Mammary epithelial cell (primary cell): ENCODE measurements at regions not wholly inside any gene's neighbourhood (a gene's known extent, or its start where the extent isn't known, plus 50 kb on each side); places are given as distances from the start of the nearest gene placed in this dataset.

ENCODE experiments used
- CTCF ChIP-seq, 2 donors: IDR thresholded peaks in 1 of 2; conservative IDR thresholded peaks in 1 of 2; 2 replicates each; pipeline ENCODE4 v1.5.1; 2011 to 2012; ENCODE audit warnings: inconsistent platforms in 2 of 2, low read length in 2 of 2, mild to moderate bottlenecking in 2 of 2, control low read depth in 1 of 2, low read depth in 1 of 2; ENCODE audit not compliant: insufficient read depth in 1 of 2; ENCODE audit errors: extremely low read depth in 1 of 2
- EZH2 ChIP-seq: IDR thresholded peaks from 2 replicates; pipeline ENCODE4 v1.6.1; 2012; ENCODE audit warnings: low read length, inconsistent platforms, borderline replicate concordance

- TF ChIP-seq CTCF (conservative IDR thresholded peaks at IDR 0.05 in 1 of 2, IDR thresholded peaks at IDR 0.05 in 1 of 2; ENCODE audit: extremely low read depth in 1 of 2, insufficient read depth in 1 of 2, low read depth in 1 of 2, low read length in 2 of 2) (no peak), EZH2 (no peak)
Measured at GRCh38 chr5:86075139-86075538, 542.6 kb upstream of the COX7C start.
